H4 (cell line): ENCODE measurements at regions not wholly inside any gene's neighbourhood (a gene's known extent, or its start where the extent isn't known, plus 50 kb on each side); places are given as distances from the start of the nearest gene placed in this dataset.

Experiments
- DNase-seq: peaks from one replicate; pipeline ENCODE4 v3.0.0-alpha.2; 2015; ENCODE audit warnings: low spot score

GRCh38 chr2:196586511-196586991 is 53.0 kb upstream of the CCDC150 start:
- peak; percentile 86 for DNase-seq

- no peak for DNase-seq
Measured at GRCh38 chr2:196587056-196587455, 52.5 kb upstream of the CCDC150 start.

- no peak for DNase-seq
Measured at GRCh38 chr2:196587739-196588138, 51.8 kb upstream of the CCDC150 start.

- DNase-seq: no peak
Measured at GRCh38 chr2:196589419-196589818, 50.1 kb upstream of the CCDC150 start.
